DND-41 (cell line): ENCODE measurements at regions not wholly inside any gene's neighbourhood (a gene's known extent, or its start where the extent isn't known, plus 50 kb on each side); places are given as distances from the start of the nearest gene placed in this dataset.

Experiments
- ATAC-seq: fragments of 200-7000 bp; cut with Tn5 transposase; 3 replicates; pipeline ENCODE4 v1.9.1; 2021; ENCODE audit warnings: low read depth; ENCODE audit not compliant: insufficient read depth
- DNase-seq: peaks from one replicate; pipeline ENCODE4 v3.0.0-alpha.2; 2020
- H2AFZ ChIP-seq: 2 replicates; pipeline ENCODE4 v1.6.0; 2012; ENCODE audit warnings: low read depth, low read length
- H3K27ac ChIP-seq: 2 replicates; pipeline ENCODE4 v1.5.1; 2012; ENCODE audit warnings: low read length, inconsistent platforms
- H3K27me3 ChIP-seq: fragments of 200-600 bp; sonication (generic); 2 replicates; pipeline ENCODE4 v1.6.0; 2012; ENCODE audit warnings: low read length, mild to moderate bottlenecking, inconsistent platforms; ENCODE audit not compliant: insufficient read depth, poor library complexity
- H3K36me3 ChIP-seq: 2 replicates; pipeline ENCODE4 v1.5.1; 2012; ENCODE audit warnings: low read length, inconsistent platforms; ENCODE audit not compliant: insufficient read depth
- H3K4me1 ChIP-seq: 2 replicates; pipeline ENCODE4 v1.5.1; 2012; ENCODE audit warnings: mild to moderate bottlenecking, low read length; ENCODE audit not compliant: insufficient read depth
- H3K4me2 ChIP-seq: 2 replicates; pipeline ENCODE4 v1.6.0; 2012; ENCODE audit warnings: mild to moderate bottlenecking, moderate library complexity, low read length, inconsistent platforms; ENCODE audit not compliant: insufficient read depth
- H3K4me3 ChIP-seq, 2 experiments: fragments of 200-600 bp in 1 of 2; shearing (Covaris generic) in 1 of 2; 2 replicates each; pipeline ENCODE4 v1.5.1; 2012 to 2016; ENCODE audit warnings: inconsistent platforms in 2 of 2, low read length in 2 of 2, mild to moderate bottlenecking in 2 of 2, low read depth in 1 of 2, moderate library complexity in 1 of 2
- H3K79me2 ChIP-seq: 2 replicates; pipeline ENCODE4 v1.6.0; 2012; ENCODE audit warnings: low read length, inconsistent platforms; ENCODE audit not compliant: insufficient read depth
- H3K9ac ChIP-seq: 2 replicates; pipeline ENCODE4 v1.6.0; 2012; ENCODE audit warnings: low read depth, mild to moderate bottlenecking, inconsistent platforms, low read length, moderate library complexity
- H3K9me3 ChIP-seq: 2 replicates; pipeline ENCODE4 v1.5.1; 2012; ENCODE audit warnings: low read length, moderate library complexity, mild to moderate bottlenecking, inconsistent platforms; ENCODE audit not compliant: insufficient read depth, severe bottlenecking
- H4K20me1 ChIP-seq: 2 replicates; pipeline ENCODE4 v1.6.0; 2012; ENCODE audit warnings: low read length; ENCODE audit not compliant: insufficient read depth
- EZH2 ChIP-seq: IDR thresholded peaks from 3 replicates; pipeline ENCODE4 v1.6.1; 2012; ENCODE audit warnings: borderline replicate concordance, low read depth, mild to moderate bottlenecking, moderate library complexity, low read length, inconsistent platforms; ENCODE audit not compliant: severe bottlenecking
- TF ChIP-seq, protein P1 (sequence below): IDR thresholded peaks from 2 replicates; pipeline ENCODE4 v1.5.1; 2012; ENCODE audit warnings: borderline replicate concordance, low read length, moderate library complexity, mild to moderate bottlenecking; ENCODE audit not compliant: poor library complexity, severe bottlenecking; ENCODE audit errors: extremely low read depth

DNA sequence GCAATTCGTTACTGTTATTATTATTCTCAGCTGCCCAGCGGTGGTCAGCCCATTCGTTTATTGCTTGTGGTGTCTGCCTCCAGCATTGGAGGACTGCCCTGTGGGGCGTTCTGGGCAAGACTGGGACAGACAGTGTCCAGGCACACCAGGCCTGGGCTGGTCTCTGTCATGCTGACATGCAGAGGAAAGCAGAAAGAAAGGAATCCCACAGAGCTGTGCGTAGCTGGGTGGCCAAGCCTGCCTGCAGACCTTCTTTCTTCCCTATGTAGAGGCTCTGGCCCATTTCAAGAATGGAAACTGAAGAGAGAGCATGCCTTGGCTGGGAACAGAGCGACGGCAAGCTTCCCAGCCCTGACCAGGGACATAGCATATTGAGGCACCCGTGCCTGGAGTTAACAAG lies 525.3 kb upstream of the TBX3 start:
- no peaks in the 10 kb centered on the region for H3K79me2 ChIP-seq
- H3K27ac ChIP-seq: no peak overlapping the region
- no peaks in the 10 kb centered on the region for H3K9me3 ChIP-seq
- H3K4me3 ChIP-seq: no peak overlapping the region
- peaks cover 3% of the 10 kb centered on the region for H3K27me3 ChIP-seq
- no peak overlapping the region for H2AFZ ChIP-seq
- no peak overlapping the region for H3K9ac ChIP-seq
- H3K4me2 ChIP-seq: no peak overlapping the region
- H3K36me3 ChIP-seq: no peaks in the 10 kb centered on the region
- no peak for DNase-seq
- no peaks in the 10 kb centered on the region for H4K20me1 ChIP-seq
- no peak for ATAC-seq
- no peak for TF ChIP-seq EZH2
- TF ChIP-seq, protein P1, sequence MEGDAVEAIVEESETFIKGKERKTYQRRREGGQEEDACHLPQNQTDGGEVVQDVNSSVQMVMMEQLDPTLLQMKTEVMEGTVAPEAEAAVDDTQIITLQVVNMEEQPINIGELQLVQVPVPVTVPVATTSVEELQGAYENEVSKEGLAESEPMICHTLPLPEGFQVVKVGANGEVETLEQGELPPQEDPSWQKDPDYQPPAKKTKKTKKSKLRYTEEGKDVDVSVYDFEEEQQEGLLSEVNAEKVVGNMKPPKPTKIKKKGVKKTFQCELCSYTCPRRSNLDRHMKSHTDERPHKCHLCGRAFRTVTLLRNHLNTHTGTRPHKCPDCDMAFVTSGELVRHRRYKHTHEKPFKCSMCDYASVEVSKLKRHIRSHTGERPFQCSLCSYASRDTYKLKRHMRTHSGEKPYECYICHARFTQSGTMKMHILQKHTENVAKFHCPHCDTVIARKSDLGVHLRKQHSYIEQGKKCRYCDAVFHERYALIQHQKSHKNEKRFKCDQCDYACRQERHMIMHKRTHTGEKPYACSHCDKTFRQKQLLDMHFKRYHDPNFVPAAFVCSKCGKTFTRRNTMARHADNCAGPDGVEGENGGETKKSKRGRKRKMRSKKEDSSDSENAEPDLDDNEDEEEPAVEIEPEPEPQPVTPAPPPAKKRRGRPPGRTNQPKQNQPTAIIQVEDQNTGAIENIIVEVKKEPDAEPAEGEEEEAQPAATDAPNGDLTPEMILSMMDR: no peak
- H3K4me1 ChIP-seq: no peaks in the 10 kb centered on the region

DNA sequence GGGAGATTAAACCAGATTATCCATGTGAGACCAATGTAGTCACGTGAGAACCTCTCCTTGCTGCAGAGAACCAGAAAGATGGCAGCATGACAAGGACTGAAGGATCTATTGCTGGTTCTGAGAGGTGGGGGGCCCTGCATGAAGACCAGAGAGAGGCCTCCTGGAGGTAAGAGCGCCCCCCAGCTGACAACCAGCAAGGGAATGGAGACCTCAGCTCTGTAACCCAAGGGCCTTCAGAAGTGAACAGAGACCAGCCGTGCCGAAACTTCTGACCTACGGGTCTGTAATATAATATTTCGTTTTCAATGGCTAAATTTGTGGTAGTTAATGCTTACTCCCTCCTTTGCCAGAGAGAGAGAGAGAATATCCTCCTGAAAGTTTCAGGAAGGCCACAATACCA lies 524.1 kb upstream of the TBX3 start:
- TF ChIP-seq EZH2: no peak
- TF ChIP-seq, protein P1: no peak
- H3K27me3 ChIP-seq: peaks cover 7% of the 10 kb centered on the region
- H3K4me2 ChIP-seq: no peak overlapping the region
- ATAC-seq (no peak), DNase-seq (no peak)
- H3K9me3 ChIP-seq: no peaks in the 10 kb centered on the region
- no peak overlapping the region for H2AFZ ChIP-seq
- H4K20me1 ChIP-seq: no peaks in the 10 kb centered on the region
- H3K9ac ChIP-seq: no peak overlapping the region
- H3K4me3 ChIP-seq: no peak overlapping the region
- no peaks in the 10 kb centered on the region for H3K36me3 ChIP-seq
- H3K4me1 ChIP-seq: no peaks in the 10 kb centered on the region
- no peak overlapping the region for H3K27ac ChIP-seq
- no peaks in the 10 kb centered on the region for H3K79me2 ChIP-seq

DNA sequence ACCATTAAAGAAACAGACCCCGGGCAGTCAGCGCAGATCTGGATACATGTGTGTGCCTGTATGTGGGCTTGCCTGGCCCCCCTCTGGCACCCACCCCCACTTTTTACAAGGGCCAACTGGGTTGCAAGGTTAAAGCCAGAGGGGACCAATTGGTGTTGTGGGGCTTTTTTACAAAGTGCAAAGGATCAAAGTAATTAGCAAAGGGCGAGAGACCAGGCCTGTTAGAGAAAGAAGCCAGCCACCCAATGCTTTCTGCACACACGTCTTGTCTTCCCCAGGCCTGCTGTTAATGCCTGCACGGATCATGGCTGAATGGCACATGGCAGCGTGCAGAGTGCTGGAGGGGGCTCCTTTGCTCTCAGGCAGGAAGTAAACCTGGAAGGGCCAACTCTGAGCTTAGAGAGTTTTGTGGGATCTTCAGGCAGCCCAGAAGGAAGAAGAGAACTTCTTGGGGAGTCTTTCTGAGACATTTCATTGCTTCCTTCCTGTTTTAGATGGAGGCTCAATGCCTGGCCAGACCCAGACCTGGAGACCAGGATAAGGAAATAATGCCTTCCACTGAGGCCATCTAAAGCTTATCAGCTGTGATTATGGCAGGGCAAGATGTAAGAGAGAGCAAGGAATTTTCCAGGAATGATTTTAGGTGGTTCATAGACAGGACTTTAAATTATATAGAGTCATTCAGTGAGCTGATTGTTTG lies 523.4 kb upstream of the TBX3 start:
- H3K9me3 ChIP-seq: no peaks in the 10 kb centered on the region
- no peak overlapping the region for H3K4me3 ChIP-seq
- no peaks in the 10 kb centered on the region for H4K20me1 ChIP-seq
- no peak for DNase-seq
- H3K27me3 ChIP-seq: peaks cover 7% of the 10 kb centered on the region
- H3K4me1 ChIP-seq: no peaks in the 10 kb centered on the region
- H3K79me2 ChIP-seq: no peaks in the 10 kb centered on the region
- ATAC-seq: no peak
- no peaks in the 10 kb centered on the region for H3K36me3 ChIP-seq
- no peak overlapping the region for H3K9ac ChIP-seq
- H3K27ac ChIP-seq: no peak overlapping the region
- H2AFZ ChIP-seq: no peak overlapping the region
- no peak overlapping the region for H3K4me2 ChIP-seq
- no peak for TF ChIP-seq EZH2
- TF ChIP-seq, protein P1: no peak

DNA sequence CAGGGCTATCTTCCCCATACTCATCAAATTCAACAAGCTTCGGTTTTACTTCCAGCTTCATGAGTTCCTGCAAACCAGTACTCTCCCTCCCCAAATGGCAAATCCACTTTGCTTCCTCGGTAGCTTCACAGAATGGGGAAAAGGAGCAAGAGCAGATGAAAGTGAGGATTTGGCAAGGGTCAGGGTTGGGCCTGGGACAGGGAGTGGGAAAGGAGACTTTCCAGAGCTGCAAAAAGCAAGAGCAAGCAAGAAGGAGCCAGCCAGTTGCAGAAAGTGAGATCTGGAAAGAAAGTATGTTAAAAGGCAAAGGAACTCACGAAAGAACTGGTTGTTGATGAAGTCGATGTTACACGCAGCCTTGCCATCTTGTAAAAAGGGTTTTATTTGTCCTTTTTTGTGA lies 522.8 kb upstream of the TBX3 start:
- no peaks in the 10 kb centered on the region for H3K4me1 ChIP-seq
- DNase-seq: no peak

More for the DNA sequence above, 522.8 kb upstream of the TBX3 start:
- no peaks in the 10 kb centered on the region for H3K9me3 ChIP-seq
- no peak overlapping the region for H3K9ac ChIP-seq
- H3K36me3 ChIP-seq: no peaks in the 10 kb centered on the region
- no peak overlapping the region for H3K27ac ChIP-seq
- H2AFZ ChIP-seq: no peak overlapping the region
- H3K79me2 ChIP-seq: no peaks in the 10 kb centered on the region
- no peak for ATAC-seq
- H3K27me3 ChIP-seq: peaks cover 7% of the 10 kb centered on the region
- no peak overlapping the region for H3K4me2 ChIP-seq
- H3K4me3 ChIP-seq: no peak overlapping the region
- no peaks in the 10 kb centered on the region for H4K20me1 ChIP-seq
- TF ChIP-seq, protein P1: no peak
- TF ChIP-seq EZH2: no peak
